ENCODE measurements at regions not wholly inside any gene's neighbourhood (a gene's known extent, or its start where the extent isn't known, plus 50 kb on each side); places are given as distances from the start of the nearest gene placed in this dataset.

GRCh38 chr5:65068410-65068809, 299.7 kb downstream of the CWC27 start:
- Histone ChIP-seq H2AFZ (ENCODE audit: insufficient read depth, low read depth, low read length, poor library complexity, severe bottlenecking) (no peak overlapping the region), H3K79me2 (ENCODE audit: insufficient read depth, low read length) (no peaks in the 10 kb centered on the region), H3K27ac (ENCODE audit: low read depth in 1 of 2, low read length in 2 of 2) (no peak overlapping the region), H3K9ac (ENCODE audit: insufficient read depth, low read length, poor library complexity, severe bottlenecking) (no peak overlapping the region), H3K27me3 (ENCODE audit: control insufficient read depth in 2 of 2, insufficient read depth in 2 of 2, low read length in 2 of 2) (no peaks in the 10 kb centered on the region), H3K4me3 (replicated peaks in 1 of 3; ENCODE audit: low read depth in 2 of 3, low read length in 3 of 3) (no peak overlapping the region), H3K4me1 (ENCODE audit: control insufficient read depth in 1 of 2, insufficient read depth in 2 of 2, low read length in 2 of 2) (peaks cover 0 to 4% of the 10 kb centered on the region in 2 donors), H3K4me2 (replicated peaks; ENCODE audit: extremely low read depth, low read length, poor library complexity, severe bottlenecking) (no peak overlapping the region), H4K20me1 (ENCODE audit: insufficient read depth, low read length) (no peaks in the 10 kb centered on the region), H3K36me3 (replicated peaks in 1 of 2; ENCODE audit: control insufficient read depth in 1 of 2, insufficient read depth in 2 of 2, low read length in 2 of 2) (no peaks in the 10 kb centered on the region), H3K9me3 (replicated peaks in 1 of 2; ENCODE audit: control insufficient read depth in 1 of 2, insufficient read depth in 1 of 2, low read length in 2 of 2) (no peaks in the 10 kb centered on the region)
- no peak for DNase-seq
- Mint-ChIP-seq H3K4me3 (no peak overlapping the region), H3K9me3 (peaks cover 0 to 1% (median 0%) of the 10 kb centered on the region in 7 donors), H3K27me3 (ENCODE audit: low read depth in 3 of 3) (no peaks in the 10 kb centered on the region), H3K4me1 (peaks cover 20% of the 10 kb centered on the region), H3K27ac (no peak overlapping the region), H3K36me3 (no peaks in the 10 kb centered on the region)
- no peak for TF ChIP-seq CTCF (IDR thresholded peaks at IDR 0.05)
- 93% methylated on average over 2 of the region's 2 CpGs for WGBS (ENCODE audit: insufficient coverage)
- intact Hi-C loops (cut with micrococcal nuclease): no loop called here

GRCh38 chr5:65070026-65070425, 301.3 kb downstream of the CWC27 start:
- WGBS (ENCODE audit: insufficient coverage): no CpG with 5 or more reads among the region's 1 CpG

More at GRCh38 chr5:65070026-65070425, 301.3 kb downstream of the CWC27 start:
- no peaks in the 10 kb centered on the region for H3K9me3 ChIP-seq (replicated peaks in 1 of 2; ENCODE audit: control insufficient read depth in 1 of 2, insufficient read depth in 1 of 2, low read length in 2 of 2)
- H3K27ac ChIP-seq (ENCODE audit: low read depth in 1 of 2, low read length in 2 of 2): no peak overlapping the region
- H3K4me1 ChIP-seq (ENCODE audit: control insufficient read depth in 1 of 2, insufficient read depth in 2 of 2, low read length in 2 of 2): peaks cover 0 to 4% of the 10 kb centered on the region in 2 donors
- no peaks in the 10 kb centered on the region for H3K36me3 ChIP-seq (replicated peaks in 1 of 2; ENCODE audit: control insufficient read depth in 1 of 2, insufficient read depth in 2 of 2, low read length in 2 of 2)
- H3K4me2 ChIP-seq (replicated peaks; ENCODE audit: extremely low read depth, low read length, poor library complexity, severe bottlenecking): no peak overlapping the region
- H3K27me3 Mint-ChIP-seq (ENCODE audit: low read depth in 3 of 3): no peaks in the 10 kb centered on the region
- H4K20me1 ChIP-seq (ENCODE audit: insufficient read depth, low read length): no peaks in the 10 kb centered on the region
- no peak overlapping the region for H3K4me3 ChIP-seq (replicated peaks in 1 of 3; ENCODE audit: low read depth in 2 of 3, low read length in 3 of 3)
- H2AFZ ChIP-seq (ENCODE audit: insufficient read depth, low read depth, low read length, poor library complexity, severe bottlenecking): no peak overlapping the region
- intact Hi-C loops (cut with micrococcal nuclease): no loop called here
- H3K4me1 Mint-ChIP-seq: peaks cover 17% of the 10 kb centered on the region
- no peak overlapping the region for H3K4me3 Mint-ChIP-seq
- no peak overlapping the region for H3K9ac ChIP-seq (ENCODE audit: insufficient read depth, low read length, poor library complexity, severe bottlenecking)
- no peaks in the 10 kb centered on the region for H3K79me2 ChIP-seq (ENCODE audit: insufficient read depth, low read length)
- H3K36me3 Mint-ChIP-seq: no peaks in the 10 kb centered on the region
- no peak overlapping the region for H3K27ac Mint-ChIP-seq
- no peak for DNase-seq
- TF ChIP-seq CTCF (IDR thresholded peaks at IDR 0.05): no peak
- H3K27me3 ChIP-seq (ENCODE audit: control insufficient read depth in 2 of 2, insufficient read depth in 2 of 2, low read length in 2 of 2): no peaks in the 10 kb centered on the region
- no peaks in the 10 kb centered on the region for H3K9me3 Mint-ChIP-seq

Measured in CD14-positive monocyte (primary cell).